B cell (primary cell): ENCODE measurements at regions not wholly inside any gene's neighbourhood (a gene's known extent, or its start where the extent isn't known, plus 50 kb on each side); places are given as distances from the start of the nearest gene placed in this dataset.

Experiments
- ATAC-seq: fragments of 200-7000 bp; cut with Tn5 transposase; one replicate; pipeline ENCODE4 v1.10.0; 2021; ENCODE audit warnings: low read depth, mild to moderate bottlenecking, moderate number of reproducible peaks, moderate library complexity
- CTCF ChIA-PET: fragments of 350-600 bp; sonication (Branson Sonifier 250); formaldehyde crosslinking; loops from one replicate; lab custom pipeline; 2021; ENCODE audit warnings: antibody characterized with exemption, inconsistent platforms; lab: Charles Lee
- POLR2A ChIA-PET: fragments of 350-600 bp; sonication (Branson Sonifier 250); formaldehyde crosslinking; loops from one replicate; lab custom pipeline; 2021; ENCODE audit warnings: antibody characterized with exemption; lab: Charles Lee
- DNase-seq: peaks from one replicate; pipeline ENCODE4 v3.0.0; 2013
- H2AFZ ChIP-seq: 2 replicates; pipeline ENCODE4 v1.6.1; 2012; ENCODE audit warnings: mild to moderate bottlenecking, low read depth, low read length; ENCODE audit not compliant: insufficient read depth, poor library complexity, severe bottlenecking
- H3K27ac ChIP-seq, 2 donors: 1 replicate in 1 of 2; 2 replicates in 1 of 2; pipeline ENCODE4 v1.5.1; 2012 to 2013; ENCODE audit warnings: low read length in 2 of 2, mild to moderate bottlenecking in 2 of 2, moderate library complexity in 1 of 2
- H3K27me3 ChIP-seq, 4 experiments: fragments of 200-600 bp in 1 of 4; sonication (generic) in 1 of 4; replicated peaks in 1 of 4; 1 replicate in 2 of 4; 2 replicates in 2 of 4; pipeline versions ENCODE4 v1.6.1 to v1.7.0; 2013 to 2016; ENCODE audit warnings: low read length in 3 of 4, mild to moderate bottlenecking in 2 of 4, mixed read lengths in 1 of 4, moderate library complexity in 1 of 4; ENCODE audit not compliant: insufficient read depth in 4 of 4, control insufficient read depth in 3 of 4; ENCODE audit errors: control extremely low read depth in 1 of 4
- H3K36me3 ChIP-seq, 2 experiments: replicated peaks in 1 of 2; 1 replicate in 1 of 2; 2 replicates in 1 of 2; pipeline versions ENCODE4 v1.6.1 to v1.7.1; 2013; ENCODE audit warnings: low read length in 1 of 2; ENCODE audit not compliant: insufficient read depth in 2 of 2, control insufficient read depth in 1 of 2; ENCODE audit errors: control extremely low read depth in 1 of 2, extremely low read depth in 1 of 2
- H3K4me1 ChIP-seq, 2 donors: fragments of 200-600 bp in 1 of 2; sonication (generic) in 1 of 2; 1 replicate in 1 of 2; 2 replicates in 1 of 2; pipeline versions ENCODE4 v1.5.1 to v1.6.1; 2013 to 2017; ENCODE audit warnings: low read length in 2 of 2; ENCODE audit not compliant: control insufficient read depth in 2 of 2, insufficient read depth in 2 of 2
- H3K4me2 ChIP-seq: replicated peaks from 2 replicates; pipeline ENCODE3; 2012; ENCODE audit warnings: mild to moderate bottlenecking, low read depth, low read length; ENCODE audit not compliant: poor library complexity, severe bottlenecking
- H3K4me3 ChIP-seq, 5 experiments: fragments of 200-600 bp in 1 of 5; sonication (generic) in 1 of 5; 1 replicate in 3 of 5; 2 replicates in 2 of 5; pipeline versions ENCODE4 v1.5.1 to v1.7.0; 2011 to 2016; ENCODE audit warnings: low read length in 4 of 5, mild to moderate bottlenecking in 4 of 5, low read depth in 2 of 5, control low read depth in 1 of 5, moderate library complexity in 1 of 5; ENCODE audit not compliant: insufficient read depth in 1 of 5; ENCODE audit errors: control extremely low read depth in 1 of 5, extremely low read depth in 1 of 5
- H3K79me2 ChIP-seq: fragments of 200-600 bp; sonication (generic); one replicate; pipeline ENCODE4 v1.6.0; 2016; ENCODE audit warnings: low read length; ENCODE audit not compliant: control insufficient read depth, insufficient read depth
- H3K9ac ChIP-seq: fragments of 200-600 bp; sonication (generic); 2 replicates; pipeline ENCODE4 v1.6.1; 2017; ENCODE audit warnings: mild to moderate bottlenecking, low read length, moderate library complexity
- H3K9me3 ChIP-seq, 3 donors: one replicate each; pipeline versions ENCODE4 v1.6.1 to v1.7.1; 2013; ENCODE audit warnings: low read length in 2 of 3; ENCODE audit not compliant: control insufficient read depth in 2 of 3, insufficient read depth in 1 of 3; ENCODE audit errors: control extremely low read depth in 1 of 3
- H4K20me1 ChIP-seq: 2 replicates; pipeline ENCODE4 v1.6.0; 2012; ENCODE audit warnings: mild to moderate bottlenecking, low read length; ENCODE audit not compliant: insufficient read depth, control insufficient read depth, poor library complexity, severe bottlenecking
- H3K27ac Mint-ChIP-seq: one replicate; pipeline ENCODE4 v1.8.0; 2021; ENCODE audit warnings: mixed read lengths
- H3K27me3 Mint-ChIP-seq: one replicate; pipeline ENCODE4 v1.8.0; 2021; ENCODE audit warnings: mixed read lengths
- H3K4me1 Mint-ChIP-seq: one replicate; pipeline ENCODE4 v1.8.0; 2021; ENCODE audit warnings: mixed read lengths
- H3K4me3 Mint-ChIP-seq: one replicate; pipeline ENCODE4 v1.8.0; 2021; ENCODE audit warnings: mixed read lengths
- H3K9me3 Mint-ChIP-seq: one replicate; pipeline ENCODE4 v1.8.0; 2022; ENCODE audit warnings: mixed read lengths; ENCODE audit not compliant: insufficient read depth
- EZH2 ChIP-seq: IDR thresholded peaks from 2 replicates; pipeline ENCODE4 v1.6.1; 2012; ENCODE audit warnings: borderline replicate concordance, low read depth, mild to moderate bottlenecking, moderate library complexity, low read length; ENCODE audit not compliant: insufficient read depth, poor library complexity, severe bottlenecking
- WGBS: methylation state at CpG from one replicate; pipeline ENCODE4 v1.1.5; 2013; ENCODE audit warnings: missing lambda C conversion rate; ENCODE audit not compliant: insufficient coverage; 5-methylcytosine and 5-hydroxymethylcytosine counted together
- intact Hi-C: fragments of 100-400 bp; cut with micrococcal nuclease; formaldehyde crosslinking; loops from one replicate; pipeline ENCODE4 v1.10.0; 2022
- TF ChIP-seq, protein P1 (sequence below): fragments of 200-600 bp; IDR thresholded peaks from one replicate; pipeline ENCODE4 v1.8.0; 2022; ENCODE audit warnings: antibody characterized with exemption, mild to moderate bottlenecking

DNA sequence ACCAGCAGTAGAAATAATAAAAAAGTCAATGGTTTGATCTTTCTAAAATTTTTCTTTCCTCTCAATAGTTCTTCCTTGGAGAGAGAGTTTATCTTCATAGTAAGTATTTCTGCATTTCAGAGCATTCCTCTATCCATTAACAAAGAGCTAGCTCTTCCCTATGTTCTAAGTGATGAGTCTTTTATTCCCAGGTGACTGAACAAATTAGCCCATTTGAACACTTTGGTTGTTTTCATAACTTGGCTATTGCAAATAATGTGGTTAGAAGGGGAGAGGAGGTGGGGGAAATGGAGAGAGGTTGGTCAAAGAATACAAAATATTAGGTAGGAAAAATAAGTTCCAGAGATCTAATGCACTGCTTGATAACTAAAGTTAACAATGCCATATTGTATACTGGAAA is 598.9 kb downstream of the KCNT2 start:
- DNase-seq (no peak), ATAC-seq (no peak)
- no peak overlapping the region for H3K4me3 ChIP-seq
- no peak overlapping the region for H3K9ac ChIP-seq
- H3K4me1 ChIP-seq: no peaks in the 10 kb centered on the region
- TF ChIP-seq EZH2: no peak
- TF ChIP-seq, protein P1, sequence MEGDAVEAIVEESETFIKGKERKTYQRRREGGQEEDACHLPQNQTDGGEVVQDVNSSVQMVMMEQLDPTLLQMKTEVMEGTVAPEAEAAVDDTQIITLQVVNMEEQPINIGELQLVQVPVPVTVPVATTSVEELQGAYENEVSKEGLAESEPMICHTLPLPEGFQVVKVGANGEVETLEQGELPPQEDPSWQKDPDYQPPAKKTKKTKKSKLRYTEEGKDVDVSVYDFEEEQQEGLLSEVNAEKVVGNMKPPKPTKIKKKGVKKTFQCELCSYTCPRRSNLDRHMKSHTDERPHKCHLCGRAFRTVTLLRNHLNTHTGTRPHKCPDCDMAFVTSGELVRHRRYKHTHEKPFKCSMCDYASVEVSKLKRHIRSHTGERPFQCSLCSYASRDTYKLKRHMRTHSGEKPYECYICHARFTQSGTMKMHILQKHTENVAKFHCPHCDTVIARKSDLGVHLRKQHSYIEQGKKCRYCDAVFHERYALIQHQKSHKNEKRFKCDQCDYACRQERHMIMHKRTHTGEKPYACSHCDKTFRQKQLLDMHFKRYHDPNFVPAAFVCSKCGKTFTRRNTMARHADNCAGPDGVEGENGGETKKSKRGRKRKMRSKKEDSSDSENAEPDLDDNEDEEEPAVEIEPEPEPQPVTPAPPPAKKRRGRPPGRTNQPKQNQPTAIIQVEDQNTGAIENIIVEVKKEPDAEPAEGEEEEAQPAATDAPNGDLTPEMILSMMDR: no peak
- no peak overlapping the region for H3K4me2 ChIP-seq
- Mint-ChIP-seq H3K27ac (no peak overlapping the region), H3K27me3 (no peaks in the 10 kb centered on the region), H3K4me3 (no peak overlapping the region), H3K9me3 (peaks cover 2% of the 10 kb centered on the region), H3K4me1 (no peaks in the 10 kb centered on the region)
- H3K36me3 ChIP-seq: no peaks in the 10 kb centered on the region
- H4K20me1 ChIP-seq: no peaks in the 10 kb centered on the region
- CTCF ChIA-PET: no interaction called here
- intact Hi-C loops: no loop called here
- H3K79me2 ChIP-seq: no peaks in the 10 kb centered on the region
- POLR2A ChIA-PET: no interaction called here
- no peaks in the 10 kb centered on the region for H3K27me3 ChIP-seq
- no peak overlapping the region for H2AFZ ChIP-seq
- no peak overlapping the region for H3K27ac ChIP-seq
- no peaks in the 10 kb centered on the region for H3K9me3 ChIP-seq

GRCh38 chr1:196007763-196008162 is 600.5 kb downstream of the KCNT2 start:
- ChIA-PET POLR2A (no interaction called here), CTCF (no interaction called here)
- ATAC-seq: no peak
- Histone ChIP-seq H4K20me1 (no peaks in the 10 kb centered on the region), H3K9ac (no peak overlapping the region), H3K27me3 (no peaks in the 10 kb centered on the region), H3K79me2 (no peaks in the 10 kb centered on the region), H3K4me2 (no peak overlapping the region), H3K4me1 (no peaks in the 10 kb centered on the region), H3K4me3 (no peak overlapping the region), H3K36me3 (no peaks in the 10 kb centered on the region), H3K27ac (no peak overlapping the region), H3K9me3 (no peaks in the 10 kb centered on the region), H2AFZ (no peak overlapping the region)
- H3K9me3 Mint-ChIP-seq: no peaks in the 10 kb centered on the region
- intact Hi-C loops: no loop called here
- no CpG with 5 or more reads among the region's 1 CpG for WGBS
- H3K4me3 Mint-ChIP-seq: no peak overlapping the region
- H3K27ac Mint-ChIP-seq: no peak overlapping the region
- no peaks in the 10 kb centered on the region for H3K27me3 Mint-ChIP-seq
- TF ChIP-seq, protein P1: no peak
- no peak for TF ChIP-seq EZH2
- H3K4me1 Mint-ChIP-seq: no peaks in the 10 kb centered on the region
- DNase-seq: no peak
